ENCODE measurements at regions not wholly inside any gene's neighbourhood (a gene's known extent, or its start where the extent isn't known, plus 50 kb on each side); places are given as distances from the start of the nearest gene placed in this dataset.
"Not testable (repeated sequence)": the region's sequence is repeated elsewhere in the genome, so short reads cannot be mapped to it uniquely, and the experiment has no call there.

GRCh38 chr4:126144543-126145237, 829.9 kb downstream of the FAT4 start:
- no peaks in the 10 kb centered on the region for H3K9me3 Mint-ChIP-seq
- H3K4me1 Mint-ChIP-seq: no peaks in the 10 kb centered on the region
- no peak overlapping the region for H3K27ac Mint-ChIP-seq
- H3K4me3 Mint-ChIP-seq: no peak overlapping the region
- ChIA-PET POLR2A (no interaction called here), CTCF (no interaction called here)
- DNase-seq: no peak
- no peaks in the 10 kb centered on the region for H3K36me3 Mint-ChIP-seq (ENCODE audit: low read depth)
- no peaks in the 10 kb centered on the region for H3K27me3 Mint-ChIP-seq

- H3K36me3 Mint-ChIP-seq (ENCODE audit: low read depth): no peaks in the 10 kb centered on the region
Measured at GRCh38 chr4:126168484-126168883, 853.7 kb downstream of the FAT4 start.

GRCh38 chr4:126172126-126172525, 857.4 kb downstream of the FAT4 start:
- H3K27ac Mint-ChIP-seq: no peak overlapping the region
- H3K9me3 Mint-ChIP-seq: peaks cover 7% of the 10 kb centered on the region

More at GRCh38 chr4:126168484-126168883, 853.7 kb downstream of the FAT4 start:
- peaks cover 7% of the 10 kb centered on the region for H3K9me3 Mint-ChIP-seq
- POLR2A ChIA-PET: no interaction called here
- H3K4me3 Mint-ChIP-seq: no peak overlapping the region
- DNase-seq: no peak
- H3K27me3 Mint-ChIP-seq: no peaks in the 10 kb centered on the region
- no peaks in the 10 kb centered on the region for H3K4me1 Mint-ChIP-seq
- no peak overlapping the region for H3K27ac Mint-ChIP-seq
- CTCF ChIA-PET: no interaction called here

GRCh38 chr4:126174627-126175026, 859.9 kb downstream of the FAT4 start:
- no peak overlapping the region for H3K27ac Mint-ChIP-seq
- DNase-seq: no peak
- no peaks in the 10 kb centered on the region for H3K36me3 Mint-ChIP-seq (ENCODE audit: low read depth)
- CTCF ChIA-PET: no interaction called here
- peaks cover 1% of the 10 kb centered on the region for H3K9me3 Mint-ChIP-seq
- H3K4me1 Mint-ChIP-seq: no peaks in the 10 kb centered on the region
- H3K4me3 Mint-ChIP-seq: no peak overlapping the region
- POLR2A ChIA-PET: no interaction called here
- H3K27me3 Mint-ChIP-seq: no peaks in the 10 kb centered on the region

More at GRCh38 chr4:126172126-126172525, 857.4 kb downstream of the FAT4 start:
- Mint-ChIP-seq H3K27me3 (no peaks in the 10 kb centered on the region), H3K4me3 (no peak overlapping the region), H3K4me1 (no peaks in the 10 kb centered on the region), H3K36me3 (ENCODE audit: low read depth) (no peaks in the 10 kb centered on the region)
- CTCF ChIA-PET: no interaction called here
- POLR2A ChIA-PET: no interaction called here
- DNase-seq: no peak

GRCh38 chr4:126180642-126181041, 865.9 kb downstream of the FAT4 start:
- Mint-ChIP-seq H3K9me3 (peaks cover 2% of the 10 kb centered on the region), H3K4me1 (no peaks in the 10 kb centered on the region), H3K27ac (no peak overlapping the region), H3K27me3 (no peaks in the 10 kb centered on the region), H3K36me3 (ENCODE audit: low read depth) (no peaks in the 10 kb centered on the region), H3K4me3 (no peak overlapping the region)
- DNase-seq: no peak
- CTCF ChIA-PET: no interaction called here
- POLR2A ChIA-PET: interaction anchor here (0.7 kb wide), 1 partner anchor 1363 kb away, joined by 3 read pairs; no protein-coding TSS in a partner anchor

- Mint-ChIP-seq H3K27me3 (no peaks in the 10 kb centered on the region), H3K27ac (no peak overlapping the region), H3K4me3 (no peak overlapping the region), H3K9me3 (peaks cover 2% of the 10 kb centered on the region), H3K4me1 (no peaks in the 10 kb centered on the region), H3K36me3 (ENCODE audit: low read depth) (no peaks in the 10 kb centered on the region)
- DNase-seq: no peak
- POLR2A ChIA-PET: no interaction called here
- CTCF ChIA-PET: no interaction called here
Measured at GRCh38 chr4:126182336-126182735, 867.6 kb downstream of the FAT4 start.

GRCh38 chr4:126182786-126183185, 868.0 kb downstream of the FAT4 start:
- peaks cover 2% of the 10 kb centered on the region for H3K9me3 Mint-ChIP-seq
- no peaks in the 10 kb centered on the region for H3K36me3 Mint-ChIP-seq (ENCODE audit: low read depth)
- CTCF ChIA-PET: no interaction called here
- no peak overlapping the region for H3K4me3 Mint-ChIP-seq
- H3K4me1 Mint-ChIP-seq: no peaks in the 10 kb centered on the region
- POLR2A ChIA-PET: interaction anchor here (0.6 kb wide), 1 partner anchor 1160 kb away, joined by 3 read pairs; no protein-coding TSS in a partner anchor
- no peaks in the 10 kb centered on the region for H3K27me3 Mint-ChIP-seq
- no peak for DNase-seq
- no peak overlapping the region for H3K27ac Mint-ChIP-seq

GRCh38 chr4:126183206-126183605, 868.5 kb downstream of the FAT4 start:
- POLR2A ChIA-PET: interaction anchor here (0.6 kb wide), 1 partner anchor 1161 kb away, joined by 3 read pairs; no protein-coding TSS in a partner anchor
- CTCF ChIA-PET: no interaction called here
- Mint-ChIP-seq H3K36me3 (ENCODE audit: low read depth) (no peaks in the 10 kb centered on the region), H3K4me3 (no peak overlapping the region), H3K27ac (no peak overlapping the region), H3K27me3 (no peaks in the 10 kb centered on the region), H3K4me1 (no peaks in the 10 kb centered on the region), H3K9me3 (peaks cover 2% of the 10 kb centered on the region)
- DNase-seq: no peak

- CTCF ChIA-PET: no interaction called here
- no peak overlapping the region for H3K27ac Mint-ChIP-seq
- H3K27me3 Mint-ChIP-seq: no peaks in the 10 kb centered on the region
- DNase-seq: no peak
- POLR2A ChIA-PET: no interaction called here
- H3K4me3 Mint-ChIP-seq: no peak overlapping the region
- H3K9me3 Mint-ChIP-seq: peaks cover 8% of the 10 kb centered on the region
- H3K36me3 Mint-ChIP-seq (ENCODE audit: low read depth): no peaks in the 10 kb centered on the region
- H3K4me1 Mint-ChIP-seq: no peaks in the 10 kb centered on the region
Measured at GRCh38 chr4:126191536-126191935, 876.8 kb downstream of the FAT4 start.

GRCh38 chr4:126192506-126192905, 877.8 kb downstream of the FAT4 start:
- ChIA-PET CTCF (no interaction called here), POLR2A (no interaction called here)
- Mint-ChIP-seq H3K4me3 (no peak overlapping the region), H3K9me3 (peaks cover 8% of the 10 kb centered on the region), H3K27me3 (no peaks in the 10 kb centered on the region), H3K36me3 (ENCODE audit: low read depth) (no peaks in the 10 kb centered on the region), H3K4me1 (no peaks in the 10 kb centered on the region), H3K27ac (no peak overlapping the region)
- no peak for DNase-seq

- H3K4me1 Mint-ChIP-seq; H3K27me3 Mint-ChIP-seq; H3K27ac Mint-ChIP-seq; CTCF ChIA-PET; DNase-seq; H3K36me3 Mint-ChIP-seq (ENCODE audit: low read depth); POLR2A ChIA-PET; H3K4me3 Mint-ChIP-seq: not testable (repeated sequence)
- peaks cover 17% of the 10 kb centered on the region for H3K9me3 Mint-ChIP-seq
Measured at GRCh38 chr4:126201251-126202138, 886.7 kb downstream of the FAT4 start.

GRCh38 chr4:126202226-126202625, 887.5 kb downstream of the FAT4 start:
- Mint-ChIP-seq H3K36me3 (ENCODE audit: low read depth) (no peaks in the 10 kb centered on the region), H3K27me3 (no peaks in the 10 kb centered on the region), H3K4me3 (no peak overlapping the region), H3K27ac (no peak overlapping the region), H3K9me3 (peaks cover 17% of the 10 kb centered on the region), H3K4me1 (no peaks in the 10 kb centered on the region)
- POLR2A ChIA-PET: no interaction called here
- DNase-seq: no peak
- CTCF ChIA-PET: no interaction called here

GRCh38 chr4:126207910-126208309, 893.2 kb downstream of the FAT4 start:
- H3K4me1 Mint-ChIP-seq: no peaks in the 10 kb centered on the region
- ChIA-PET POLR2A (no interaction called here), CTCF (no interaction called here)
- peaks cover 2% of the 10 kb centered on the region for H3K9me3 Mint-ChIP-seq
- no peak overlapping the region for H3K4me3 Mint-ChIP-seq
- no peaks in the 10 kb centered on the region for H3K36me3 Mint-ChIP-seq (ENCODE audit: low read depth)
- H3K27me3 Mint-ChIP-seq: no peaks in the 10 kb centered on the region
- no peak overlapping the region for H3K27ac Mint-ChIP-seq
- DNase-seq: no peak

- Mint-ChIP-seq H3K4me1 (no peaks in the 10 kb centered on the region), H3K4me3 (no peak overlapping the region), H3K27me3 (no peaks in the 10 kb centered on the region), H3K36me3 (ENCODE audit: low read depth) (no peaks in the 10 kb centered on the region), H3K27ac (no peak overlapping the region), H3K9me3 (no peaks in the 10 kb centered on the region)
- ChIA-PET POLR2A (no interaction called here), CTCF (no interaction called here)
- no peak for DNase-seq
Measured at GRCh38 chr4:126209147-126209546, 894.4 kb downstream of the FAT4 start.

Data from activated CD4-positive, alpha-beta memory T cell treated with anti-CD3 and anti-CD28 coated beads, Interleukin-2, amount 10 ng/mL, durations not matched to agents 7 days and 5 days (primary cell).